ENCODE measurements at regions not wholly inside any gene's neighbourhood (a gene's known extent, or its start where the extent isn't known, plus 50 kb on each side); places are given as distances from the start of the nearest gene placed in this dataset.

GRCh38 chr7:22671177-22671879 is 55.7 kb upstream of the IL6 start:
- Histone ChIP-seq H3K27ac (no peak overlapping the region), H3K4me3 (no peak overlapping the region), H3K4me1 (no peaks in the 10 kb centered on the region), H3K9me3 (no peaks in the 10 kb centered on the region), H3K27me3 (no peaks in the 10 kb centered on the region), H3K36me3 (ENCODE audit: low read depth, missing control alignments) (no peaks in the 10 kb centered on the region)
- WGBS, 2 donors: 77 to 83% methylated on average over 5 of the region's 5 CpGs
- intact Hi-C loops (cut with DNase I; ENCODE audit: low total_unique reads): no loop called here
- TF ChIP-seq CTCF (IDR thresholded peaks at IDR 0.05) (no peak), POLR2A (IDR thresholded peaks at IDR 0.05) (no peak)
- DNase-seq: no peak

GRCh38 chr7:22670422-22670815 is 56.6 kb upstream of the IL6 start:
- H3K27me3 ChIP-seq: no peaks in the 10 kb centered on the region
- TF ChIP-seq POLR2A (IDR thresholded peaks at IDR 0.05) (no peak), CTCF (IDR thresholded peaks at IDR 0.05) (no peak)
- intact Hi-C loops (cut with DNase I; ENCODE audit: low total_unique reads): no loop called here
- no peaks in the 10 kb centered on the region for H3K9me3 ChIP-seq
- no peaks in the 10 kb centered on the region for H3K36me3 ChIP-seq (ENCODE audit: low read depth, missing control alignments)
- WGBS, 2 donors: 57 to 76% methylated on average over 1 of the region's 1 CpG
- no peak overlapping the region for H3K4me3 ChIP-seq
- no peak overlapping the region for H3K27ac ChIP-seq
- no peaks in the 10 kb centered on the region for H3K4me1 ChIP-seq
- DNase-seq: no peak

- no peaks in the 10 kb centered on the region for H3K36me3 ChIP-seq (ENCODE audit: low read depth, missing control alignments)
- no peaks in the 10 kb centered on the region for H3K27me3 ChIP-seq
- intact Hi-C loops (cut with DNase I; ENCODE audit: low total_unique reads): no loop called here
- no peak for TF ChIP-seq POLR2A (IDR thresholded peaks at IDR 0.05)
- TF ChIP-seq CTCF (IDR thresholded peaks at IDR 0.05): no peak
- WGBS, 2 donors: 74 to 76% methylated on average over 5 of the region's 5 CpGs
- H3K4me3 ChIP-seq: no peak overlapping the region
- DNase-seq: no peak
- H3K4me1 ChIP-seq: no peaks in the 10 kb centered on the region
- H3K9me3 ChIP-seq: no peaks in the 10 kb centered on the region
- no peak overlapping the region for H3K27ac ChIP-seq
These were observed 57.1 kb upstream of the IL6 start for GRCh38 chr7:22669692-22670421.

GRCh38 chr7:22668971-22669401 is 58.0 kb upstream of the IL6 start:
- intact Hi-C loops (cut with DNase I; ENCODE audit: low total_unique reads): no loop called here
- no peaks in the 10 kb centered on the region for H3K27me3 ChIP-seq
- no peak overlapping the region for H3K4me3 ChIP-seq
- TF ChIP-seq CTCF (IDR thresholded peaks at IDR 0.05) (no peak), POLR2A (IDR thresholded peaks at IDR 0.05) (no peak)
- no peaks in the 10 kb centered on the region for H3K36me3 ChIP-seq (ENCODE audit: low read depth, missing control alignments)
- no peak for DNase-seq
- no peak overlapping the region for H3K27ac ChIP-seq
- no peaks in the 10 kb centered on the region for H3K4me1 ChIP-seq
- 92 to 93% methylated on average over 3 of the region's 3 CpGs for WGBS, 2 donors
- H3K9me3 ChIP-seq: no peaks in the 10 kb centered on the region
